ENCODE measurements at regions not wholly inside any gene's neighbourhood (a gene's known extent, or its start where the extent isn't known, plus 50 kb on each side); places are given as distances from the start of the nearest gene placed in this dataset.

DNA sequence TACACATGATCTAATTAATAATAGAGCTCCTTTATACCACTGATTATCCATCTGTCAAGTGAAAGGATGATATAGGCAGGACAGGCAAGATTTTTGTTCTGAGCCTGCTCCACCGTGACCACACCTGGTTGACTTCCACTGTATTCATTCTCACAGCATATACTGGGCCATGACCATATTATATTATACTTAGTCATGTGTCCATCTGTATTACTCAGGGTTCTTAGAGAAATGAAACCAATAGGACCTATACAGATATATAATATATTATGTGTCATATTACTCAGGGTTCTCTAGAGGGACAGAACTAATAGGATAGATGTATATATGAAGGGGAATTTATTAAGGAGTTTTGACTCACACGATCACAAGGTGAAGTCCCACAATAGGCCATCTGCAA lies 675.1 kb downstream of the GRXCR1 start:
- TF ChIP-seq, protein P1, sequence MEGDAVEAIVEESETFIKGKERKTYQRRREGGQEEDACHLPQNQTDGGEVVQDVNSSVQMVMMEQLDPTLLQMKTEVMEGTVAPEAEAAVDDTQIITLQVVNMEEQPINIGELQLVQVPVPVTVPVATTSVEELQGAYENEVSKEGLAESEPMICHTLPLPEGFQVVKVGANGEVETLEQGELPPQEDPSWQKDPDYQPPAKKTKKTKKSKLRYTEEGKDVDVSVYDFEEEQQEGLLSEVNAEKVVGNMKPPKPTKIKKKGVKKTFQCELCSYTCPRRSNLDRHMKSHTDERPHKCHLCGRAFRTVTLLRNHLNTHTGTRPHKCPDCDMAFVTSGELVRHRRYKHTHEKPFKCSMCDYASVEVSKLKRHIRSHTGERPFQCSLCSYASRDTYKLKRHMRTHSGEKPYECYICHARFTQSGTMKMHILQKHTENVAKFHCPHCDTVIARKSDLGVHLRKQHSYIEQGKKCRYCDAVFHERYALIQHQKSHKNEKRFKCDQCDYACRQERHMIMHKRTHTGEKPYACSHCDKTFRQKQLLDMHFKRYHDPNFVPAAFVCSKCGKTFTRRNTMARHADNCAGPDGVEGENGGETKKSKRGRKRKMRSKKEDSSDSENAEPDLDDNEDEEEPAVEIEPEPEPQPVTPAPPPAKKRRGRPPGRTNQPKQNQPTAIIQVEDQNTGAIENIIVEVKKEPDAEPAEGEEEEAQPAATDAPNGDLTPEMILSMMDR (IDR thresholded peaks at IDR 0.05): no peak
- no peak for TF ChIP-seq POLR2A (IDR thresholded peaks at IDR 0.05)

Measured in adrenal gland (tissue), 5 donors.